Neural cell (in vitro differentiated cells): ENCODE measurements at regions not wholly inside any gene's neighbourhood (a gene's known extent, or its start where the extent isn't known, plus 50 kb on each side); places are given as distances from the start of the nearest gene placed in this dataset.

Source experiments
- H2AFZ ChIP-seq: fragments of 200-600, 300-800 bp; sonication (generic), shearing (Covaris generic); 2 replicates; pipeline ENCODE4 v1.6.0; 2014; ENCODE audit warnings: low read depth, mild to moderate bottlenecking, antibody characterized with exemption, low read length, moderate library complexity
- H3F3A ChIP-seq: fragments of 200-600 bp; shearing (Covaris generic); 2 replicates; pipeline ENCODE4 v1.6.1; 2016; ENCODE audit warnings: mild to moderate bottlenecking, moderate library complexity, mixed read lengths, antibody characterized with exemption, low read length; ENCODE audit not compliant: insufficient read depth, poor library complexity, severe bottlenecking
- H3K27ac ChIP-seq: fragments of 200-600, 300-800 bp; sonication (generic), shearing (Covaris generic); 2 replicates; pipeline ENCODE4 v1.5.1; 2014; ENCODE audit warnings: mild to moderate bottlenecking, low read length, moderate library complexity
- H3K27me3 ChIP-seq: fragments of 300-800, 200-600 bp; sonication (generic), shearing (Covaris generic); 2 replicates; pipeline ENCODE4 v1.6.0; 2014; ENCODE audit warnings: mild to moderate bottlenecking, low read depth, low read length, moderate library complexity; ENCODE audit not compliant: insufficient read depth
- H3K36me3 ChIP-seq: fragments of 300-800, 200-600 bp; sonication (generic), shearing (Covaris generic); 2 replicates; pipeline ENCODE4 v1.5.1; 2014; ENCODE audit warnings: mild to moderate bottlenecking, antibody characterized with exemption, low read length, moderate library complexity; ENCODE audit not compliant: insufficient read depth
- H3K4me2 ChIP-seq: fragments of 300-800, 200-600 bp; sonication (generic), shearing (Covaris generic); 2 replicates; pipeline ENCODE4 v1.6.0; 2014; ENCODE audit warnings: mild to moderate bottlenecking, low read length
- H3K4me3 ChIP-seq: fragments of 300-800, 200-600 bp; sonication (generic), shearing (Covaris generic); 2 replicates; pipeline ENCODE4 v1.5.1; 2014; ENCODE audit warnings: mild to moderate bottlenecking, low read length, moderate library complexity
- H3K79me2 ChIP-seq: fragments of 200-600 bp; shearing (Covaris generic); replicated peaks from 2 replicates; pipeline ENCODE4 v1.6.0; 2014; ENCODE audit warnings: mild to moderate bottlenecking, low read length, moderate library complexity; ENCODE audit not compliant: insufficient read depth
- H3K9ac ChIP-seq: fragments of 300-800, 200-600 bp; sonication (generic), shearing (Covaris generic); 2 replicates; pipeline ENCODE4 v1.6.1; 2016; ENCODE audit warnings: mild to moderate bottlenecking, low read length, mixed read lengths
- H3K9me2 ChIP-seq: fragments of 200-600 bp; shearing (Covaris generic); 2 replicates; pipeline ENCODE4 v1.6.1; 2016; ENCODE audit warnings: mild to moderate bottlenecking, low read length, mixed read lengths; ENCODE audit not compliant: insufficient read depth
- H3K9me3 ChIP-seq: fragments of 200-600, 300-800 bp; sonication (generic), shearing (Covaris generic); 2 replicates; pipeline ENCODE4 v1.6.1; 2016; ENCODE audit warnings: mild to moderate bottlenecking, mixed run types, low read length, moderate library complexity, mixed read lengths
- H4K20me1 ChIP-seq: fragments of 200-600 bp; shearing (Covaris generic); 2 replicates; pipeline ENCODE4 v1.6.1; 2016; ENCODE audit warnings: mild to moderate bottlenecking, mixed run types; ENCODE audit not compliant: insufficient read depth
- CTCF ChIP-seq: fragments of 450-650 bp; IDR thresholded peaks from 2 replicates; pipeline ENCODE4 v1.5.1; 2014; ENCODE audit warnings: antibody characterized with exemption, mild to moderate bottlenecking, moderate library complexity; ENCODE audit not compliant: poor library complexity, severe bottlenecking
- EP300 ChIP-seq: fragments of 450-650 bp; conservative IDR thresholded peaks from 2 replicates; pipeline ENCODE4 v1.6.1; 2014; ENCODE audit warnings: antibody characterized with exemption, mild to moderate bottlenecking, moderate library complexity; ENCODE audit not compliant: poor library complexity, severe bottlenecking
- EZH2 ChIP-seq: fragments of 200-600, 300-800 bp; shearing (Covaris generic), sonication (generic); IDR thresholded peaks from 2 replicates; pipeline ENCODE4 v1.6.1; 2014; ENCODE audit warnings: antibody characterized with exemption, low read length, borderline replicate concordance, mild to moderate bottlenecking; ENCODE audit not compliant: insufficient read depth, poor library complexity, severe bottlenecking
- MXI1 ChIP-seq: fragments of 450-650 bp; conservative IDR thresholded peaks from 2 replicates; pipeline ENCODE4 v1.6.1; 2014; ENCODE audit warnings: antibody characterized with exemption, mild to moderate bottlenecking; ENCODE audit not compliant: poor library complexity, severe bottlenecking
- POLR2AphosphoS5 ChIP-seq: IDR thresholded peaks from 2 replicates; pipeline ENCODE4 v1.6.1; 2012
- RAD21 ChIP-seq: fragments of 450-650 bp; conservative IDR thresholded peaks from 2 replicates; pipeline ENCODE4 v1.6.1; 2014; ENCODE audit warnings: antibody characterized with exemption, mild to moderate bottlenecking, moderate library complexity
- REST ChIP-seq: IDR thresholded peaks from 2 replicates; pipeline ENCODE4 v1.6.1; 2012; ENCODE audit warnings: borderline replicate concordance
- SMC3 ChIP-seq: fragments of 450-650 bp; conservative IDR thresholded peaks from 2 replicates; pipeline ENCODE4 v1.6.1; 2014; ENCODE audit warnings: antibody characterized with exemption, mild to moderate bottlenecking, moderate library complexity; ENCODE audit not compliant: poor library complexity
- TAF1 ChIP-seq: IDR thresholded peaks from 2 replicates; pipeline ENCODE4 v1.6.1; 2012; ENCODE audit warnings: low read depth

DNA sequence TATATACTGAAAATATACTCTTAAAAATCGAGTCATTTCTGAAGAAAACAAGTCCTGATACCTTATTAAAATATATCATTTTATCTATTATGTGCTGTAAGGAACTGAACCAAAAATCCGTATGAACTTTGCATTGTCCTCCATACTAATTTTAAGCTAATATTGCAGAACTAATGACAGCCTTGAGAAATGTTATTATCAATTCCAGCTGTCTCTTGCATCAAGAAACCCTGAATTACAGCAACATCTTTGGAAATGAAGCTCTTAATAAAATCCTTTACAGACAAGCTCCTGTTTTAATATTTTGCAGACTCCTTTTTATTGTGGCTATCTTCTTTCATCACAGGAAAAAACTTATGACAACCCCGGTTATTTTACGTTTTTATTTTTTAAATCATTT lies 1335.3 kb downstream of the EFNB2 start:
- TF ChIP-seq EP300 (no peak), SMC3 (no peak), EZH2 (no peak), CTCF (no peak), REST (no peak), TAF1 (no peak), MXI1 (no peak), POLR2AphosphoS5 (no peak), RAD21 (no peak)
- peaks cover 7% of the 10 kb centered on the region for H3K9me3 ChIP-seq
- no peaks in the 10 kb centered on the region for H4K20me1 ChIP-seq
- H2AFZ ChIP-seq, result no peak overlapping the region
- no peaks in the 10 kb centered on the region for H3K79me2 ChIP-seq
- H3K9ac ChIP-seq, result no peak overlapping the region
- no peaks in the 10 kb centered on the region for H3F3A ChIP-seq
- H3K4me2 ChIP-seq, result no peak overlapping the region
- no peak overlapping the region for H3K4me3 ChIP-seq
- no peak overlapping the region for H3K27ac ChIP-seq
- H3K27me3 ChIP-seq, result no peaks in the 10 kb centered on the region
- no peaks in the 10 kb centered on the region for H3K9me2 ChIP-seq
- H3K36me3 ChIP-seq, result no peaks in the 10 kb centered on the region

DNA sequence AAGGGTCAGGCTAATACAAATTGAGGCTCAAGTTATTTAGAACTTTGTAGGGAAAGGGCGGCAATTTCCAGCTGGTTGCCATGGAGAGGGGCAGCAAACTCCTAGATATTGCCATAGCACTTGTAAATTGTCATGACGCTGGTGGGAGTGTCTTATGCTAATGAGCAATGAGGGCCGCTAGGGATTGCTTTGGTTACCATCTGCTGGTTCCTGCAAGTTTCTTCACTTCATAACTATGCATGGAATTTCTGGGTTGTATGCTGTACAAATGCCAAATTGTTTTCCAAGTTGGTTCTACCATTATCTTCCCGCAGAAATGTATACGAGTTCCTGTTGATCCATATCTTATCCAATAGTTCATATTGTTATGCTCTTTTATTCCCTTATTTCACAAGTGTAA lies 1339.4 kb downstream of the EFNB2 start:
- H2AFZ ChIP-seq, result no peak overlapping the region

More for the DNA sequence above, 1339.4 kb downstream of the EFNB2 start:
- TF ChIP-seq EP300 (no peak), REST (no peak), MXI1 (no peak), TAF1 (no peak), RAD21 (no peak), EZH2 (no peak), CTCF (no peak), SMC3 (no peak), POLR2AphosphoS5 (no peak)
- Histone ChIP-seq H3K36me3 (no peaks in the 10 kb centered on the region), H3K4me2 (no peak overlapping the region), H3K9me3 (no peaks in the 10 kb centered on the region), H4K20me1 (no peaks in the 10 kb centered on the region), H3K27me3 (no peaks in the 10 kb centered on the region), H3K27ac (no peak overlapping the region), H3K4me3 (no peak overlapping the region), H3K9ac (no peak overlapping the region), H3F3A (no peaks in the 10 kb centered on the region), H3K9me2 (no peaks in the 10 kb centered on the region), H3K79me2 (no peaks in the 10 kb centered on the region)
